Heart left ventricle (tissue), 16 donors: ENCODE measurements at regions not wholly inside any gene's neighbourhood (a gene's known extent, or its start where the extent isn't known, plus 50 kb on each side); places are given as distances from the start of the nearest gene placed in this dataset.

Source experiments
- ATAC-seq, 4 donors: fragments of 200-7000 bp; cut with Tn5 transposase; one replicate each; pipeline ENCODE4 v1.9.1; 2020 to 2022; ENCODE audit warnings: moderate library complexity in 4 of 4, mild to moderate bottlenecking in 3 of 4, moderate number of reproducible peaks in 1 of 4
- DNase-seq, 5 donors: peaks; one replicate each; pipeline ENCODE4 v3.0.0-alpha.2; 2020
- H3K27ac ChIP-seq, 12 donors: fragments of 200-600 bp; sonication (generic) in 4 of 12; one replicate each; pipeline versions ENCODE4 v1.5.0 to v1.8.0; 2016 to 2022; ENCODE audit warnings: mild to moderate bottlenecking in 2 of 12
- H3K27me3 ChIP-seq, 9 donors: fragments of 200-600 bp; sonication (generic) in 2 of 9; one replicate each; pipeline versions ENCODE4 v1.5.1 to v1.8.0; 2016 to 2022; ENCODE audit warnings: mild to moderate bottlenecking in 3 of 9
- H3K36me3 ChIP-seq, 9 donors: fragments of 200-600 bp; sonication (generic) in 2 of 9; one replicate each; pipeline versions ENCODE4 v1.5.0 to v1.8.0; 2018 to 2022; ENCODE audit warnings: mild to moderate bottlenecking in 2 of 9
- H3K4me1 ChIP-seq, 12 donors: fragments of 200-600 bp; sonication (generic) in 4 of 12; one replicate each; pipeline versions ENCODE4 v1.5.0 to v1.8.0; 2016 to 2022; ENCODE audit warnings: mild to moderate bottlenecking in 3 of 12
- H3K4me3 ChIP-seq, 12 donors: fragments of 200-600 bp; sonication (generic) in 4 of 12; one replicate each; pipeline versions ENCODE4 v1.5.0 to v1.8.0; 2017 to 2022; ENCODE audit warnings: mild to moderate bottlenecking in 9 of 12, moderate library complexity in 4 of 12
- H3K9me3 ChIP-seq, 12 donors: fragments of 200-600 bp; sonication (generic) in 4 of 12; one replicate each; pipeline versions ENCODE4 v1.5.0 to v1.8.0; 2016 to 2022; ENCODE audit warnings: mild to moderate bottlenecking in 1 of 12
- POLR2A ChIP-seq, 2 donors: fragments of 450-650 bp; IDR thresholded peaks; one replicate each; pipeline ENCODE4 v1.6.1; 2017; ENCODE audit warnings: antibody characterized with exemption in 2 of 2, mild to moderate bottlenecking in 2 of 2, moderate library complexity in 2 of 2
- WGBS, 4 donors: extraction: QIAGEN DNeasy Blood & Tissue Kit in 2 of 4; methylation state at CpG; one replicate each; pipeline versions ENCODE4 v1.1.5 to v1.1.7; 2013 to 2018; 5-methylcytosine and 5-hydroxymethylcytosine counted together
- intact Hi-C, 10 donors: fragments of 100-400 bp; cut with DNase I; formaldehyde crosslinking; loops; one replicate each; pipeline versions ENCODE4 v1.11.1 to v1.14.2; 2022
- TF ChIP-seq, protein P1 (sequence below), 12 donors: fragments of 200-600 bp; sonication (generic) in 4 of 12; IDR thresholded peaks; one replicate each; pipeline versions ENCODE4 v1.5.0 to v1.8.0; 2018 to 2022; ENCODE audit warnings: antibody characterized with exemption in 12 of 12, mild to moderate bottlenecking in 5 of 12
- donor health status: ischemic (EF 13 %, LVEDD 7.1; RV severe dilation, severe dysfunction).
- donor health status: healthy with polysubstance abuse.
- donor health status: DM: no; HTN: yes; CAD: no.
- donor health status: DM: no; HTN: no; CAD: no.
- donor health status: ischemic (EF 25% LVEDD 6.9; RV normal size, moderate dysfunction).
- donor health status: ischemic (EF 25% LVEDD 5.7; RV mildly dilated, moderate dysfunction).
- donor health status: healthy.
- donor health status: DM: yes; HTN: yes; CAD: no.
- donor health status: ischemic (EF 35%, LVEDD 5.7; RV mildly dilated, moderate dysfunction).
- donor health status: nonischemic (EF 11% LVEDD 7.7; RV severe dilation, severe dysfunction).
- donor health status: DM: yes; HTN: yes; CAD: no.
- donor health status: PGD.
- donor health status: ischemic (EF 29% LVEDD 5.4; RV normal size, mild dysfunction).
- donor health status: nonischemic (EF 23%, LVEDD 6.1; RV moderate dilation, normal function).

DNA sequence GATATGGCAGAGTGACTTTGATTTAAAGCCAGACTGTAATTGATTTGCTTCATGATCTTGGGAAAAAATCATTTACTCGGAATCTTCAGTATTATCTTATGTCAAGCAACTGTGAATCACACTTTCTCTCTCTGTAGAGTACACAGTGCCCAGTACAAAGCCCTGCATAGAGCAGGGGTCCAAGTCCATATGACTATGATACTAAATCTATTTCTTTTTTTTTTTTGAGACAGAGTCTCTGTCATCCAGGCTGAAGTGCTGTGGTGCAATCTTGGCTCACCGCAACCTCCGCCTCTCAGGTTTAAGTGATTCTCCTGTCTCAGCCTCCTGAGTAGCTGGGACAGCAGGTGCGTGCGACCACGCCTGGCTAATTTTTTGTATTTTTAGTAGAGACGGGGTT lies 194.8 kb upstream of the SEMA6A start:
- intact Hi-C loops: no loop called here
- Histone ChIP-seq H3K27me3 (no peaks in the 10 kb centered on the region), H3K27ac (no peak overlapping the region), H3K4me3 (no peak overlapping the region), H3K9me3 (no peaks in the 10 kb centered on the region), H3K36me3 (no peaks in the 10 kb centered on the region), H3K4me1 (peaks cover 0 to 12% (median 0%) of the 10 kb centered on the region in 12 donors)
- WGBS, 4 donors: 98 to 99% (median 99%) methylated on average over 7 of the region's 7 CpGs
- TF ChIP-seq, protein P1, sequence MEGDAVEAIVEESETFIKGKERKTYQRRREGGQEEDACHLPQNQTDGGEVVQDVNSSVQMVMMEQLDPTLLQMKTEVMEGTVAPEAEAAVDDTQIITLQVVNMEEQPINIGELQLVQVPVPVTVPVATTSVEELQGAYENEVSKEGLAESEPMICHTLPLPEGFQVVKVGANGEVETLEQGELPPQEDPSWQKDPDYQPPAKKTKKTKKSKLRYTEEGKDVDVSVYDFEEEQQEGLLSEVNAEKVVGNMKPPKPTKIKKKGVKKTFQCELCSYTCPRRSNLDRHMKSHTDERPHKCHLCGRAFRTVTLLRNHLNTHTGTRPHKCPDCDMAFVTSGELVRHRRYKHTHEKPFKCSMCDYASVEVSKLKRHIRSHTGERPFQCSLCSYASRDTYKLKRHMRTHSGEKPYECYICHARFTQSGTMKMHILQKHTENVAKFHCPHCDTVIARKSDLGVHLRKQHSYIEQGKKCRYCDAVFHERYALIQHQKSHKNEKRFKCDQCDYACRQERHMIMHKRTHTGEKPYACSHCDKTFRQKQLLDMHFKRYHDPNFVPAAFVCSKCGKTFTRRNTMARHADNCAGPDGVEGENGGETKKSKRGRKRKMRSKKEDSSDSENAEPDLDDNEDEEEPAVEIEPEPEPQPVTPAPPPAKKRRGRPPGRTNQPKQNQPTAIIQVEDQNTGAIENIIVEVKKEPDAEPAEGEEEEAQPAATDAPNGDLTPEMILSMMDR (IDR thresholded peaks at IDR 0.05): no peak
- TF ChIP-seq POLR2A (IDR thresholded peaks at IDR 0.05): no peak
- no peak for DNase-seq
- ATAC-seq: no peak

DNA sequence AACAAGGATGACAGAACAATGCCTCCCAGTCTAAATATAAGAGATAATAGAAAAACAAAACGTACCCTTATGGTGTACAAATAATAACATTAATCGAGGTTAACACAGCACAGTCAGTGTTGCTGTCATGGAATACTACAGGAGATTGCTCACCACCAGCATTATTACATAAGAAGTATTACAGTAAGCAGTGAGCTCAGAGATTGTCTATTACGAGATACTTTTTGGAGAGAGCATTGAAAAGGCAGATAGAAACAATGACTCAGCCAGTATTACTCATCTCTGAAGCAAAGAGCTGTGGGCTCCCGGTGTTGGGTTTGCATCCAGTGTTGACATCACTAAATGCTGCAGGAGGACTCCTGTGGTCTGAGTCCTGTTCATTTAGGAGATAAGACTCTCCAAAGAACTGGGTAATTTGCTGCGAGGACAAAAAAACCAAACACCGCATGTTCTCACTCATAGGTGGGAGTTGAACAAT lies 191.9 kb upstream of the SEMA6A start:
- Histone ChIP-seq H3K4me1 (peaks cover 0 to 9% (median 0%) of the 10 kb centered on the region in 12 donors), H3K9me3 (no peaks in the 10 kb centered on the region), H3K36me3 (no peaks in the 10 kb centered on the region), H3K27ac (no peak overlapping the region), H3K27me3 (no peaks in the 10 kb centered on the region), H3K4me3 (no peak overlapping the region)
- DNase-seq: peak in 2 of 5 donors; percentile 15 to 45
- no peak for TF ChIP-seq POLR2A (IDR thresholded peaks at IDR 0.05)
- TF ChIP-seq, protein P1 (IDR thresholded peaks at IDR 0.05): no peak
- intact Hi-C loops: no loop called here
- WGBS, 4 donors: 47 to 54% (median 53%) methylated on average over 6 of the region's 6 CpGs
- peak in 3 of 4 donors; percentile 80 to 94 (median 87) for ATAC-seq

DNA sequence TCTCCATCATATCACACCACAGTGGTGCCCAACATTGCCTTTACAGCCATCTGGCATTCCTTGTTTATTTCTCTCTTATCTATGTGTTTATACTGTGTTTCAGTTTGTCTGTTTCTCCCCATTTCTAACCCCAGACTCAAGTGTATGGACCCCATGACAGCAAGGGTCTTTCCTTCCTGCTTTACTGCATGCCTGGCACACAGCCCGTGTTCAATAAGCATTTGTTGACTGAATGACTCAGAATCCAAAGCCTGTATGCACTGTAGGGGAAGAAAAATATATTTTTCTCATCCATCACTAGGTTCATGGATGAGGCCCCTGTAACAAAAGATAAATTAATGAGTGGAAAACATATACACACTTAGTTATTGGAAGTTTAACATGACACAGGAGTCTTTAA lies 190.8 kb upstream of the SEMA6A start:
- Histone ChIP-seq H3K4me1 (peaks cover 0 to 7% (median 0%) of the 10 kb centered on the region in 12 donors), H3K27ac (no peak overlapping the region), H3K4me3 (no peak overlapping the region), H3K9me3 (no peaks in the 10 kb centered on the region), H3K36me3 (no peaks in the 10 kb centered on the region), H3K27me3 (no peaks in the 10 kb centered on the region)
- no peak for DNase-seq
- no peak for ATAC-seq
- TF ChIP-seq, protein P1 (IDR thresholded peaks at IDR 0.05): no peak
- no peak for TF ChIP-seq POLR2A (IDR thresholded peaks at IDR 0.05)
- WGBS, 4 donors: 77 to 90% (median 85%) methylated on average over 1 of the region's 1 CpG
- intact Hi-C loops: no loop called here

DNA sequence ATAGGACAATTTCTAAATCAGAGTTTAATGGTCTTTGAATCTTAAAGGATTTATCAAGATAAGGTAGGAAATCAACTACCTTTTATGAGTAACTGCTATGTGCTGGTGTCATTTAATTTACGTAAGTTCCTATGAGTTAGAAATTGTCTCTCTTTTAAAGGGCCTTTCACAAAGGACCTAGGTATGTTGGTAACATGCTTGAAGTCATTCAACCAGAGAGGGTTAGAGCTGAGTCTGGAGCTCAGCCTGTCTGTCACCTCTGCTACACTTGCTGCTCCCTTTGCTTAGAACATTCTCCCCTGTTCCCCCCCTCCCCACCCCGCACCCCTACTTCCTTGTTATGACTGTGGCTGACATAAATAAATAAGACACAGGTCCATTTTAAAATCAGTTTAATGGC lies 190.3 kb upstream of the SEMA6A start:
- H3K27ac ChIP-seq: no peak overlapping the region
- no peak for ATAC-seq
- no peak for DNase-seq
- H3K9me3 ChIP-seq: no peaks in the 10 kb centered on the region
- WGBS, 4 donors: 91 to 99% (median 97%) methylated on average over 2 of the region's 2 CpGs
- intact Hi-C loops: no loop called here
- H3K4me3 ChIP-seq: no peak overlapping the region
- H3K4me1 ChIP-seq: peaks cover 0 to 7% (median 0%) of the 10 kb centered on the region in 12 donors
- no peak for TF ChIP-seq POLR2A (IDR thresholded peaks at IDR 0.05)
- TF ChIP-seq, protein P1 (IDR thresholded peaks at IDR 0.05): no peak
- no peaks in the 10 kb centered on the region for H3K36me3 ChIP-seq
- no peaks in the 10 kb centered on the region for H3K27me3 ChIP-seq
